Hepatocyte (in vitro differentiated cells): ENCODE measurements at regions not wholly inside any gene's neighbourhood (a gene's known extent, or its start where the extent isn't known, plus 50 kb on each side); places are given as distances from the start of the nearest gene placed in this dataset.

Experiments used
- DNase-seq: peaks from one replicate; pipeline ENCODE4 v3.0.0-alpha.2; 2016; ENCODE audit warnings: low spot score
- H2AFZ ChIP-seq: fragments of 200-600 bp; sonication (generic); 2 replicates; pipeline ENCODE4 v1.6.0; 2016; ENCODE audit warnings: antibody characterized with exemption, mild to moderate bottlenecking
- H3K27ac ChIP-seq: fragments of 200-600 bp; sonication (generic); 2 replicates; pipeline ENCODE4 v1.5.1; 2016; ENCODE audit warnings: mild to moderate bottlenecking
- H3K27me3 ChIP-seq: fragments of 200-600 bp; sonication (generic); 2 replicates; pipeline ENCODE4 v1.6.1; 2016
- H3K36me3 ChIP-seq: fragments of 200-600 bp; sonication (generic); replicated peaks from 2 replicates; pipeline ENCODE4 v1.5.1; 2016; ENCODE audit warnings: low read depth; ENCODE audit not compliant: insufficient read depth
- H3K4me1 ChIP-seq: fragments of 200-600 bp; sonication (generic); 2 replicates; pipeline ENCODE4 v1.5.1; 2016; ENCODE audit warnings: mild to moderate bottlenecking, moderate library complexity; ENCODE audit not compliant: insufficient read depth
- H3K4me2 ChIP-seq: fragments of 200-600 bp; sonication (generic); 2 replicates; pipeline ENCODE4 v1.6.0; 2016
- H3K4me3 ChIP-seq: fragments of 200-600 bp; sonication (generic); 2 replicates; pipeline ENCODE4 v1.5.1; 2016; ENCODE audit warnings: mild to moderate bottlenecking
- H3K79me2 ChIP-seq: fragments of 200-600 bp; sonication (generic); 2 replicates; pipeline ENCODE4 v1.6.0; 2017; ENCODE audit warnings: mild to moderate bottlenecking
- H3K9me2 ChIP-seq: fragments of 200-600 bp; sonication (generic); replicated peaks from 2 replicates; pipeline ENCODE4 v1.6.0; 2017; ENCODE audit warnings: mild to moderate bottlenecking; ENCODE audit not compliant: insufficient read depth
- H3K9me3 ChIP-seq: fragments of 200-600 bp; sonication (generic); 2 replicates; pipeline ENCODE4 v1.5.1; 2016; ENCODE audit warnings: low read depth, mild to moderate bottlenecking
- H4K20me1 ChIP-seq: fragments of 200-600 bp; sonication (generic); 2 replicates; pipeline ENCODE4 v1.6.0; 2016; ENCODE audit warnings: mild to moderate bottlenecking; ENCODE audit not compliant: insufficient read depth, poor library complexity, severe bottlenecking
- EZH2 ChIP-seq: fragments of 200-600 bp; sonication (generic); IDR thresholded peaks from 2 replicates; pipeline ENCODE4 v1.6.1; 2016; ENCODE audit warnings: antibody characterized with exemption, mild to moderate bottlenecking, borderline replicate concordance
- EZH2phosphoT487 ChIP-seq: fragments of 200-600 bp; sonication (generic); IDR thresholded peaks from one replicate; pipeline ENCODE4 v1.6.1; 2018; ENCODE audit warnings: antibody characterized with exemption, mild to moderate bottlenecking, low read depth, moderate library complexity; ENCODE audit not compliant: unreplicated experiment, severe bottlenecking
- WGBS: methylation state at CpG from one replicate; pipeline ENCODE4 v1.1.6; 2016; ENCODE audit warnings: low lambda C conversion rate; ENCODE audit errors: missing lambda C conversion rate; 5-methylcytosine and 5-hydroxymethylcytosine counted together
- TF ChIP-seq, protein P1 (sequence below): fragments of 200-600 bp; sonication (generic); IDR thresholded peaks from 2 replicates; pipeline ENCODE4 v1.5.1; 2016; ENCODE audit warnings: antibody characterized with exemption, mild to moderate bottlenecking; ENCODE audit not compliant: poor library complexity

DNA sequence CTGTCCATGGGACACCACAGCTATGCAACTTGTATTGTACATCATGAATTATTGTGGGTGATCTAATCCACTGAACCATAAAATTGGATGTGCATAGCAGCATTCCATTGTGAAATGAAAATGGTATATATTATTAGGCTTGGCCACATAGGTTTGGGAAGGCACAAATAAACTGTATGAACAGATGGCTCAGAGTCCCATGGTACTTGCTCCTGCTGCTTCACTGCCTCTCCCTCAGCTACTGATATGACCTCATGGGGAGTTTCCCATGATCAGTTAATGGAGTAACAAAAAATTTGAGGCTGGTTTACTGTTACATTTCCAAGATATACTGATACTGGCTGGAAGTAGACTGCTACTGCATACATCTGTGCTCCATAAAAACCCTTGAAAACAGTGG is 152.7 kb upstream of the NEGR1 start:
- Histone ChIP-seq H3K4me1 (no peaks in the 10 kb centered on the region), H3K36me3 (no peaks in the 10 kb centered on the region), H4K20me1 (no peaks in the 10 kb centered on the region), H3K4me3 (no peak overlapping the region), H3K4me2 (no peak overlapping the region), H3K27me3 (no peaks in the 10 kb centered on the region), H3K9me2 (no peaks in the 10 kb centered on the region), H3K9me3 (no peaks in the 10 kb centered on the region), H3K27ac (no peak overlapping the region), H3K79me2 (no peaks in the 10 kb centered on the region), H2AFZ (no peak overlapping the region)
- DNase-seq, result no peak
- TF ChIP-seq EZH2phosphoT487 (no peak), EZH2 (no peak)
- TF ChIP-seq, protein P1, sequence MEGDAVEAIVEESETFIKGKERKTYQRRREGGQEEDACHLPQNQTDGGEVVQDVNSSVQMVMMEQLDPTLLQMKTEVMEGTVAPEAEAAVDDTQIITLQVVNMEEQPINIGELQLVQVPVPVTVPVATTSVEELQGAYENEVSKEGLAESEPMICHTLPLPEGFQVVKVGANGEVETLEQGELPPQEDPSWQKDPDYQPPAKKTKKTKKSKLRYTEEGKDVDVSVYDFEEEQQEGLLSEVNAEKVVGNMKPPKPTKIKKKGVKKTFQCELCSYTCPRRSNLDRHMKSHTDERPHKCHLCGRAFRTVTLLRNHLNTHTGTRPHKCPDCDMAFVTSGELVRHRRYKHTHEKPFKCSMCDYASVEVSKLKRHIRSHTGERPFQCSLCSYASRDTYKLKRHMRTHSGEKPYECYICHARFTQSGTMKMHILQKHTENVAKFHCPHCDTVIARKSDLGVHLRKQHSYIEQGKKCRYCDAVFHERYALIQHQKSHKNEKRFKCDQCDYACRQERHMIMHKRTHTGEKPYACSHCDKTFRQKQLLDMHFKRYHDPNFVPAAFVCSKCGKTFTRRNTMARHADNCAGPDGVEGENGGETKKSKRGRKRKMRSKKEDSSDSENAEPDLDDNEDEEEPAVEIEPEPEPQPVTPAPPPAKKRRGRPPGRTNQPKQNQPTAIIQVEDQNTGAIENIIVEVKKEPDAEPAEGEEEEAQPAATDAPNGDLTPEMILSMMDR, result no peak

GRCh38 chr1:72434070-72434469 is 151.7 kb upstream of the NEGR1 start:
- H4K20me1 ChIP-seq, result no peaks in the 10 kb centered on the region
- no peak overlapping the region for H3K4me2 ChIP-seq
- H2AFZ ChIP-seq, result no peak overlapping the region
- no peaks in the 10 kb centered on the region for H3K36me3 ChIP-seq
- no peaks in the 10 kb centered on the region for H3K9me2 ChIP-seq
- 96% methylated on average over 2 of the region's 2 CpGs for WGBS
- no peaks in the 10 kb centered on the region for H3K27me3 ChIP-seq
- no peak overlapping the region for H3K27ac ChIP-seq
- TF ChIP-seq EZH2phosphoT487 (no peak), EZH2 (no peak)
- TF ChIP-seq, protein P1, result no peak
- peaks cover under 1% of the 10 kb centered on the region for H3K9me3 ChIP-seq
- DNase-seq, result no peak
- no peak overlapping the region for H3K4me3 ChIP-seq
- H3K4me1 ChIP-seq, result no peaks in the 10 kb centered on the region
- no peaks in the 10 kb centered on the region for H3K79me2 ChIP-seq

GRCh38 chr1:72433591-72433990 is 151.3 kb upstream of the NEGR1 start:
- no peaks in the 10 kb centered on the region for H3K79me2 ChIP-seq
- DNase-seq, result no peak
- peaks cover 4% of the 10 kb centered on the region for H3K9me3 ChIP-seq
- H2AFZ ChIP-seq, result no peak overlapping the region
- no peaks in the 10 kb centered on the region for H3K27me3 ChIP-seq
- no peaks in the 10 kb centered on the region for H3K9me2 ChIP-seq
- H3K36me3 ChIP-seq, result no peaks in the 10 kb centered on the region
- H3K4me3 ChIP-seq, result no peak overlapping the region
- no peaks in the 10 kb centered on the region for H3K4me1 ChIP-seq
- TF ChIP-seq, protein P1, result no peak
- no peak for TF ChIP-seq EZH2
- TF ChIP-seq EZH2phosphoT487, result no peak
- WGBS, result 75% methylated on average over 2 of the region's 2 CpGs
- no peak overlapping the region for H3K4me2 ChIP-seq
- H4K20me1 ChIP-seq, result no peaks in the 10 kb centered on the region
- no peak overlapping the region for H3K27ac ChIP-seq
